H1 (cell line): ENCODE measurements at regions not wholly inside any gene's neighbourhood (a gene's known extent, or its start where the extent isn't known, plus 50 kb on each side); places are given as distances from the start of the nearest gene placed in this dataset.

Experiments used
- BRCA1 ChIP-seq: IDR thresholded peaks from 2 replicates; pipeline ENCODE4 v1.6.1; 2012; ENCODE audit warnings: low read depth, low read length, improper control_type of control experiment
- CHD7 ChIP-seq: fragments of 300-600 bp; sonication (generic); IDR thresholded peaks from 2 replicates; pipeline ENCODE4 v1.7.1; 2012; ENCODE audit warnings: low read length, moderate library complexity, mild to moderate bottlenecking, inconsistent platforms; ENCODE audit not compliant: insufficient replicate concordance
- EP300 ChIP-seq, 2 experiments: IDR thresholded peaks; 1 replicate in 1 of 2; 2 replicates in 1 of 2; pipeline ENCODE4 v1.6.1; 2011 to 2012; ENCODE audit warnings: low read depth in 2 of 2, low read length in 2 of 2, mild to moderate bottlenecking in 2 of 2, borderline replicate concordance in 1 of 2, inconsistent platforms in 1 of 2, moderate library complexity in 1 of 2
- SIRT6 ChIP-seq: IDR thresholded peaks from one replicate; pipeline ENCODE4 v1.7.1; 2012; ENCODE audit warnings: low read length, inconsistent platforms
- SP2 ChIP-seq: IDR thresholded peaks from 2 replicates; pipeline ENCODE4 v1.6.1; 2012; ENCODE audit warnings: mild to moderate bottlenecking, low read length, inconsistent platforms
- SUZ12 ChIP-seq: fragments of 200-600 bp; sonication (generic); IDR thresholded peaks from 2 replicates; pipeline ENCODE4 v1.6.1; 2012; ENCODE audit warnings: mild to moderate bottlenecking, inconsistent platforms, low read length, moderate library complexity, mixed read lengths

GRCh38 chr21:16583556-16583955 is 853.8 kb downstream of the USP25 start (continued):
- no peak for TF ChIP-seq CHD7
- TF ChIP-seq EP300 (IDR thresholded peaks at IDR 0.05; ENCODE audit: borderline replicate concordance in 1 of 2, low read depth in 2 of 2, low read length in 2 of 2) = no peak
- TF ChIP-seq SUZ12 = no peak
- TF ChIP-seq SIRT6 = no peak
- TF ChIP-seq SP2 = no peak
- TF ChIP-seq BRCA1 = no peak
